ENCODE measurements at regions not wholly inside any gene's neighbourhood (a gene's known extent, or its start where the extent isn't known, plus 50 kb on each side); places are given as distances from the start of the nearest gene placed in this dataset.

DNA sequence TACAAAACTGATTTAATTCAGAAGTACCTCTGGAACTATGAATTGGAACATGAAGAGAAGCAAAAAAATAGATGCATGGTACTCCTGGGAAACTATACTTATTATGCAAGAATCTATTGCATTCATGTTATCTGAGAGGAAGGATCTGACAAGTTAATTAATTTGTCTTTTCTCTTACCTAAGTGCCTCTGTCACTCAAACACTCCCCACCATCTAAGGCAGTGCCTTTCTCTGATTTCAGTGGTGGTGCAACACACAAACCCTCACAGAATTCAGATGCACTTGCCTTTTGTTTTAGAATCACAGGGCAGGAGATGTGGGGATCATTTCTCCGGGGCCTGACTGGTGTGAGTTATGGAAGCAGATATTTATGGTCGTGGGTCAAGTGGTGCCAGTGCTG is 52.5 kb upstream of the C9orf72 start:
- no peak for DNase-seq (ENCODE audit: low read depth)

- no peak for DNase-seq (ENCODE audit: low read depth)
Observed at GRCh38 chr9:27626244-27627187, 53.2 kb upstream of the C9orf72 start.

DNA sequence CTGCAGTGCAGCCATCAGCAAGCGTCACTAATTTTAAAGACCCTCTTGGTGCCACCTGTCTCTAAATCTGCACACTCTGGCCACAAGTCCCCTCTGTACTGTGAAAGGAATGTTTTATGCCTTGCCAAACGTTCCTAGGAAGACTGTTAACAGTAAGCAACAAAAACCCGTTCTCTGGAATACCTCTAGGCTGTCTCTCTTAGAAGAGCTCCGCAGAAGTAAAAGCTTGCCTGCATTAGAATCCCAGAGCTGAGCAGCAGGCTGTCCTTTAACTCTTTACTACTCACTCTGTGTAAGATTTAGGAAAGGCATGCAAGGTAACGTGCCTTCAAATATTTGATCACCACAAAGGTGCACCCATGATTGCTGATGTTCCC is 53.9 kb upstream of the C9orf72 start:
- no peak for DNase-seq (ENCODE audit: low read depth)

- no peak for DNase-seq (ENCODE audit: low read depth)
Observed at GRCh38 chr9:27628311-27628710, 55.0 kb upstream of the C9orf72 start.

- no peak for DNase-seq (ENCODE audit: low read depth)
Observed at GRCh38 chr9:27629425-27629824, 56.1 kb upstream of the C9orf72 start.

DNA sequence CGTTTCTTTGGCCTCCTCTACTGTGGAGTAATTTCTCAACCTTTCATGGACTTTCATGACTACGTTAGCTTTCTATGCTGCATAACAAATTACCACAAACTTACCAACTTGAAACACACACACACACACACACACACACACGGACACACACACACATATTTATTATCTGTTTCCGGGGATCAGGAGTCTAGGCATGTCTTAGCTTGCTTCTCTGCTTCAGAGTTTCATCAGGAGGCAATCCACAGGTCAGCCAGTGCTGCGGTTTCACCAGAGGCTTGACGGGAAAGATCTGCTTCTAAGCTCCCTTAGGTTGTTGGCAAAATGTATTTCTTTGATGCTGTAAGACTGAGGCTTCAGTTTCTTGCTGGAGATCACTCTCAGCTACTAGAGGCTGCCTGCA is 59.0 kb upstream of the C9orf72 start:
- no peak for DNase-seq (ENCODE audit: low read depth)

DNA sequence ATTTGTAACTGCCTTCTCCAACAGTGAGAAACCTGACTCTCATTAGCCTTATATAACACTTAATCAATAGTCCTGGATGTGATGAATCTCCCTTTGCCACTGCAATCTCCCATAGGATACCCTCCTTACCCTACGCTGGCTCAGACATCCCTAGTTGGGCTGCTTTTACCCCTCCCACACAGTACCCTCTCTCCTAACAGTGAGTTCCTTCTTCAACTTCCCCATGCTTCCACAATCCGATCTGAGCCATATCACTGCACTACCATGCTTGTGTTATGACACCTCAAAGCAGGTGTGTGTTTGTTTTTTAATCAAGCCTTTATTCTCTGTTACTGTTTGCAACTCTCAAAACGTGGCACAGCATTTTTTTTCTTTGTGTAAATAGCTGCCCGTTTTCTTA is 60.5 kb upstream of the C9orf72 start:
- DNase-seq (ENCODE audit: low read depth), result no peak

- no peak for DNase-seq (ENCODE audit: low read depth)
Observed at GRCh38 chr9:27634879-27635278, 61.6 kb upstream of the C9orf72 start.

- DNase-seq (ENCODE audit: low read depth), result no peak
Observed at GRCh38 chr9:27638716-27639115, 65.4 kb upstream of the C9orf72 start.

- no peak for DNase-seq (ENCODE audit: low read depth)
Observed at GRCh38 chr9:27645161-27645840, 72.0 kb upstream of the C9orf72 start.

- no peak for DNase-seq (ENCODE audit: low read depth)
Observed at GRCh38 chr9:27653246-27653645, 80.0 kb upstream of the C9orf72 start.

GRCh38 chr9:27653957-27654356 is 80.7 kb upstream of the C9orf72 start:
- DNase-seq (ENCODE audit: low read depth), result no peak

DNA sequence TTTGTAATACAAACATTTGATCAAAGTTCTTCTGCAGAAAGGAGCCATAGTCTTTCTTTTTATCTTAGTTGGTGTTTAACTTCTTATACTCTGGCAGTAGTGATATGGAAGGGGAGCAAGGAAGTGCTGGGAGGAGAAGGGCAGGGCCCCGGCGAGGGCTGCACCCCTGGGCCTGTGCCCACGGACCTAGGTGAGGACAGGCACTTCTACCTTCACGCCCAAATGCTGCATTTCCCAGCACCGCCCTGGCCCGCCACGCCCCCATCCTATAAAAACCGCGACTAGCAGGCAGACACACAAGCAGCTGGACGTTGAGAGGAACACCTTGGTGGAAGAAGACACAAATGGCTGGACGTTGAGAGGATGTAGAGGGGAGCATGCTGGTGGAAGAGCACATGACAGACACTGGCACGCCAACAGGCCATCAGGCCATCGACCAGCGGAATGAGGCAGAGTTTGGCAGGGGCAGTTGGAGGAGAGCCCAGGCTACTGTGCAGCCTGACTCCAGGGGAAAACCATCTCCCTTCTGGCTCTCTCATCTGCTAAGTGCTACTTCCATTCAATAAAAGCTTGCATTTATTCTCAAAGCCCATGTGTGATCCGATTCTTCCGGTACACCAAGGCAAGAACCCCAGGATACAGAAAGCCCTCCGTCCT is 81.5 kb upstream of the C9orf72 start:
- DNase-seq (ENCODE audit: low read depth), result no peak

DNA sequence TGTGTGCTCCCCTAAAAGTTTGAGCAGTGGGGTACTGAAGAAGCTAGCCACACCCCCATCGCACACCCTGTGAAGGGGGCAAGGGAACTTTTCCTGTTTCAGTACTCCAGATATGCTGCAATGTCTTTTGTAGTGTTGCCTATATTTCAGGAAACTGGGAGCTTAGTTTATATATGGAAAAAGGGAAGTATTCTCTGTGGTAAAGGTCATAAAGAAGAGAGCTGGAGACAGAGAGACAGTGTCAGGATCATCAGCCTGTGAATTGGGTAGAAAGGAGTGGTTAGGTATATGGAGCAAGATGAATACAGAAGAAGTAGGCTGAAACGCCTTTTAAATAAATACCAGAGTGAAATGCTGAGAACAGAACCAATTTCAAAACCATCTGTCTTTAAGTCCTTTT is 82.2 kb upstream of the C9orf72 start:
- DNase-seq (ENCODE audit: low read depth), result no peak

GRCh38 chr9:27659001-27659400 is 85.7 kb upstream of the C9orf72 start:
- DNase-seq (ENCODE audit: low read depth), result no peak

DNA sequence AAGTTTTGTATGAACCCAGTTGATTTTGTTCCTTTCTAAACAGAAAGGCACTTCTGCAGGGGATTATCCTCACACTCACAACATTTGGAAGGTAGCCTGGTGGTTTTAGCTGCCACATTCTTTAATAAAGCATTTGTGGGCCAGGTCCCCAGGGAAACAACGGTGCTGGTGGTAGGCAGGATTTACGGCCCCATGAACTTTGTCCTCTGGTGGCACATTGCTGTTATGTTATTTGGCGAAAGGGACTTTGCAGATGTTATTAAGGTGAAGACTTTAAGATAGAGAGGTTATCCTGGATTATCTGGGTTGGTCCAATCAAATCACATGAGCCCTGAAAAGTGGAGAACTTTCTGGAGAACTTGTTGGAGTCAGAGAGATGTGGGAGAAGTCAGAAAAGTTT is 86.3 kb upstream of the C9orf72 start:
- no peak for DNase-seq (ENCODE audit: low read depth)

GRCh38 chr9:27660148-27660547 is 86.9 kb upstream of the C9orf72 start:
- no peak for DNase-seq (ENCODE audit: low read depth)

DNA sequence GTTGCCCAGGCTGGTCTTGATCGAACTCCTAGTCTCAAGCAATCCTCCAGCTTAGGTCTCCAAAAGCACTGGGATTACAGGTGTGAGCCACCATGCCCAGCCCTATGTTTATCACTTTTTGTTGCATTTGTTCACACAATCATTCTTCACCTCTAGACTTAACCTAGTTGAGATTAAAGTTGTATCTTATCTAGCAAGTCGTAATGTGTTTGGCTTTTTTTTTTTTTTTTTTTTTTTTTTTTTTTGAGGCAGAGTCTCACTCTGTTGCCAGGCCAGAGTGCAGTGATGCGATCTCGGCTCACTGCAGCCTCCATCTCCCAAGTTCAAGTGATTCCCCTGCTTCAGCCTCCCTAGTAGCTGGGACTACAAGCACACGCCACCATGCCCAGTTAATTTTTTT is 90.2 kb upstream of the C9orf72 start:
- no peak for DNase-seq (ENCODE audit: low read depth)

- DNase-seq (ENCODE audit: low read depth), result no peak
Observed at GRCh38 chr9:27664121-27664779, 91.0 kb upstream of the C9orf72 start.

DNA sequence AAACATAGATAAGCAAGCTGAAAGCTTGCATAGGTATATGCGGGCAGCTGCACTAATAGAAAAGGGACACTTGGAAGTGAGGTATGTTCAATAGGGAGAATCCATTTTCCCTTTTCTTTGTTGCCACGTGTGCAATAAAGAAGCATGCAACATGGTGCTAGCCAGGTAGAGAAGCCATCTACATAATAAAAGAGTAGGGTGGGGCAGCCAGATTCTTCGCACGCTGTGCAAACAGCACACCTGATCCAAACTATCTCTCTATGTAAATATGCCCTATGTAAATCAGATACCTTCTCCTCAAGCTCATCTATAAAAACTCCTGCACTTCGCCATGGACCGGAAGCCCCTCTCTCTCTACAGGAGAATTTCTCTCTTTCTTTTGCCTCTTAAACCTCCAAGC is 91.9 kb upstream of the C9orf72 start:
- DNase-seq (ENCODE audit: low read depth), result no peak

DNA sequence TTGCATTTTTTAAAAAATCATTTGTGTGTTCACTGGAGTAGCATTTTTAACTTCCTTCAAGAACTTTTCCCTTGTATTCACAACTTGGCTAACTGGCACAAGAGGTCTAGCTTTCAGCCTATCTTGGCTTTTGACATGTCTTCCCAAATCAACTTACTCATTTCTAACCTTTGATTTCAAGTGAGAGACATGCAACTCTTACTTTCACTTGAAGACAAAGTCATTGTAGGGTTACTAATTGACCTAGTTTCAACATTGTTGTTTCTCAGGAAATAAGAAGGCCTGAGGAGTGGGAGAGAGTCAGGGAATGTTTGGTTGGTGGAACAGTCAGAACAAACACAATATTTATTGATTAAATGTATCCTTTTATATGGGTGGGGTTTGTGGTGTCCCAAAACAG is 95.0 kb upstream of the C9orf72 start:
- no peak for DNase-seq (ENCODE audit: low read depth)

- no peak for DNase-seq (ENCODE audit: low read depth)
Observed at GRCh38 chr9:27671636-27672035, 98.4 kb upstream of the C9orf72 start.

DNA sequence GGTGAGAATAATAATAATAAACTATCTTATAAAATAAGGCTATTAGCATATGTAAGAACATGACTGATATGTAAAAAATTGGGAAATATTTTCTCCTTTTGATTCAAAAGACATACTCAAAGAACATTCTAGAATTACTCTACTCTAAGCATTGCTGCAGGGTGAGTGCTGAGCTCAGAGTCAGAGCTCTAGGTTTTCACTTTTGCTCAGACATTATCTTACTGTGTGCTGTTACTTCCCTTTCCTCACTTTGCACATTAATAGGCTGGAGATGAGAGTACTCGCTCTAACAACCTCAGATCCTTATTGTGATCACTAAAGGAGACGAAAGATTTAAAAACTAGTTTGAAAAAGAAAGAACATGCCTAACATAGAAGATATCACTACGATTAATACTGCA is 99.4 kb upstream of the C9orf72 start:
- DNase-seq (ENCODE audit: low read depth), result no peak

Measured in stromal cell of bone marrow (primary cell).